IPS-18c (cell line): ENCODE measurements at regions not wholly inside any gene's neighbourhood (a gene's known extent, or its start where the extent isn't known, plus 50 kb on each side); places are given as distances from the start of the nearest gene placed in this dataset.

Experiments
- H3K4me3 ChIP-seq: 2 replicates; pipeline ENCODE4 v1.7.0; 2013; ENCODE audit warnings: low read depth, mild to moderate bottlenecking, low read length, moderate library complexity; ENCODE audit not compliant: insufficient read depth
- H3K9me3 ChIP-seq: one replicate; pipeline ENCODE4 v1.6.1; 2013; ENCODE audit warnings: mild to moderate bottlenecking, low read length, moderate library complexity; ENCODE audit not compliant: control insufficient read depth, insufficient read depth

DNA sequence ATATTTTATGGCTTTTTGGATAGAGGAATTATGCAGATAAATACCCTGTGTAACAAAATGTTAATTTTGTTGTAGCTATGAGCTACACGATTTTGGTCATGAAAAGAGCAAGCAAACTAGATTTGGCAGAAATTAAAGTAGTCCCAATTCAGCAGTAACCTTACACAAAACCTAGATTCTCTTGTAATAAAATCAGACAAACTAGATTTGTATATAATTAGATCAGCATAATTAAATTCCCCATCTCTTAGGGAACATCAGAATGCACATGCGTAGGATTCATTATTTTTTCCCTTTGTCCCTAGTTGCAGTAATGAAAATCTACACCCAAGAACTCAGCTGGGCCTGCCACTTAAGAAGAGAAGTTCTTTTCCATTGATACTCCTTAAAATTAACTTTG is 1879.2 kb upstream of the CDH9 start:
- no peak overlapping the region for H3K4me3 ChIP-seq
- H3K9me3 ChIP-seq: no peaks in the 10 kb centered on the region

DNA sequence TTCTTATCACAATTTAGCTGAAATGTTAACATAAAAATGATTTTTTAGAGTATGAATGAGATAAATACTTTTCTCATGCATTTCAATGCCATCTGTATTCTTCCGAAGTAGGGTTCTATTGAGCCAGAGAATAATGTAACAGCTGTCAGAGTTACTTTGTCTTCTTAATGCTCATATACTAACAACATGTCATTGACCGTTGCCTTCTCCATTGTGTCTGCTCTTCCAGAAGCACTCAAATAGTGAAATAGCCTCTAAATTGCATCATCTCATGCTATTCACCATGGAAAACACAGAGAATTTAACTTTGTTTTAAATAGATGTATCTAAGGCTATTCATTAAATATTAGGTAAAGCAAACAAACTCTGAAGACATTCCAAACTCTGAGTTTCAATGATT is 1875.9 kb upstream of the CDH9 start:
- H3K9me3 ChIP-seq: peaks cover 2% of the 10 kb centered on the region
- H3K4me3 ChIP-seq: no peak overlapping the region

DNA sequence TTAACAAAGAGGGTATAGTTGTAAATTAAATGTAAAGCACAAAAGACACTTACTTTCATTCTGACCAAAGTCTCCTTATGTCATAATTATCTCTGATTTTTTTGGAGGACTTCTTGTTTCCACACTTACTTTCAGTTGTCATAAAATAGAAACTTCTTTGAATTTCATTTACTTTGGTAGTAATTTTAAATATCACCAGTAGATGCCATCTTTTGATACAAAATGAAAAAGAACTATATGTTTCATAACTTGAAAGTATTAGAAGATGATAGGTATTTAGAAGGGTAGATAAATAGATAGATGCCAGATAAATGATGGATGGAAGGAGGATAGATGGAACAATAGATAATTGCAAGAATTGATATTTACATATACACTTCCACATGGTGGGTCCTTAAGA is 1865.3 kb upstream of the CDH9 start:
- H3K9me3 ChIP-seq: no peaks in the 10 kb centered on the region

DNA sequence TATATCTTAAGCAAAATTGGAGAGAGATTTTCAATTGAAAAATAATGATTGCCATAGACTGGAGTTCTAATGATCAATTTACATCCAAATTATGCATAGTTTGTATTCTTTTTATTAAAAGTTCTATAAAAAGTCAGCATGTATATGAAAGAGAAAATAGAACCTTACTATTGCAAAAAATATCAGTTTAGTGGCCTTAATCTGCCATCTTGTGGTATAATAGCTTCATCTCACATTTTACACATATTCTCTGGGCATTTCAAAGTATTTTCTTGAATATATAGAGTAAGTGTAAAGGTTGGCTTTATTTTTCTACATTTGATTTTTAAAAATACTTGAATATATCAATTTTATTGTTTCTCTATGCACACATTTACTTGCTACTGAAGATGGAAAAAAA is 1858.6 kb upstream of the CDH9 start:
- H3K9me3 ChIP-seq: no peaks in the 10 kb centered on the region
- H3K4me3 ChIP-seq: no peak overlapping the region

More for the DNA sequence above, 1865.3 kb upstream of the CDH9 start:
- H3K4me3 ChIP-seq: no peak overlapping the region

DNA sequence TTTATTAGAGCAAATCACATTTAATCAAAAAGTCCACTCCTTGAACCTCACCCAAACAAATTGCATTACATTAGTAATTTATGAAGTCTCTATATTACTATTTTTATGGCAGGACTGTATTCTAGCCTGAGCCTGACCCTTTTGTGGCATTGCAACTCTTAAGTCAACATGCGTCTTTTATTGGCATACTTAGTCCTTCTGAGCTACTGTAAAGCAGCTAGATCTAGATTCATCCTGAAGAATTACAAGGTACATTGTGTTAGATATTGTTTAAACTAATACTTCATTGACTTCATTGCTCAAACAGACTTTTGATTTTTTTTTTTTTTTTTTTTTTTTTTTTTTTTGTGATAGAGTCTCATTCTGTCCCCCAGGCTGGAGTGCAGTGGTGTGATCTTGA is 1842.5 kb upstream of the CDH9 start:
- no peaks in the 10 kb centered on the region for H3K9me3 ChIP-seq

DNA sequence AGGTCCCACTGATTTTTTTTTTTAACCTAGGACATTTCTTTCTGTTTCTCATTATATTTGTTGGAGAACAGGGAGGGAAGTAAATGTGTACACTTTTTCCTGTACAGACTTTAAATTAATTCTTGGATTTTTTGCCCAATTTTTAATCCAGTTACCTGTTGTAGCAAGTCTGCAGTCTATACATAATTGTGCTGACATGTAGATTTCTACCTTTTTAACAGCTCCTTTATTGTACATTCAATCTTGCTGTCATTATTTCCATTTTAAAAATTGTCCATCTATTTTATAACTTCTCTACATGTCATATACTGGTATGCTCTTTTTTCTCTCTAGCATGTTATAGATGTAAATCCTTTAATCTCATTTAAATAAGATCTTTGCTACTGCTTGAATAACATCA is 1838.7 kb upstream of the CDH9 start:
- Histone ChIP-seq H3K4me3 (no peak overlapping the region), H3K9me3 (no peaks in the 10 kb centered on the region)

More for the DNA sequence above, 1842.5 kb upstream of the CDH9 start:
- no peak overlapping the region for H3K4me3 ChIP-seq

DNA sequence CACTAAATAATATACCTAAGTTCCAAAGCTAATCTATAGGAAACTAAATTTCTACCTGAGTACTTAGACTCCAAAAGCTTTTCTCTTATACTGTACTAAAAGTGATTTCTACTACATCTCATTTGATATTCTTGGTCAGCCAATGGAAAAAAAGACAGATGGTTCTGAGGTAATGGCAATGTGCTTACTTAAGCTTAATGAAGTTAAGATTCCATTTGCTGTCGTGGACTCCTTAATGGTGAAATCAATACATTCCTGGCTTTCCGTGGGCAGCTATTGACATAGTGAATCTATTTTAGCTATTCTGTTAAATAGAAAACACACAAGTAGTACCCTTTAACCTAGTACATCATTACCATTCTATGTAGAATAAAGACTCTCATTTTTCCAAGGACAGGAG is 1825.6 kb upstream of the CDH9 start:
- no peaks in the 10 kb centered on the region for H3K9me3 ChIP-seq
- H3K4me3 ChIP-seq: no peak overlapping the region

DNA sequence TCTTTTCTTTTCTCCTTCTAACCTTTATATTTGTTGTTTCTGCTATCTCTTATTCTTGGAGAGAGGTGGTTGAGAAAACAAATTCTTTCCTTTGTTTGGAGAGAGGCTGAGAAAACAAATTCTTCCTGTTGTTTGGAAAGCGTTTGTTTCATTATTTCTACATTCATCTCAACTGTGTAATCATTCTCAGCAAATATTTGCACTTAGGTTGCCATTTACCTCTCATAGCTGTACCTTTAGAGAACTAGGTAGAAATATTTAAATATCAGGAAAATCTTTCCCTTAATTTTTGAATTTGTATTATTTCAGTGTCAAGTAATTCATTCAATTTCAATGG is 1824.4 kb upstream of the CDH9 start:
- Histone ChIP-seq H3K9me3 (no peaks in the 10 kb centered on the region), H3K4me3 (no peak overlapping the region)

DNA sequence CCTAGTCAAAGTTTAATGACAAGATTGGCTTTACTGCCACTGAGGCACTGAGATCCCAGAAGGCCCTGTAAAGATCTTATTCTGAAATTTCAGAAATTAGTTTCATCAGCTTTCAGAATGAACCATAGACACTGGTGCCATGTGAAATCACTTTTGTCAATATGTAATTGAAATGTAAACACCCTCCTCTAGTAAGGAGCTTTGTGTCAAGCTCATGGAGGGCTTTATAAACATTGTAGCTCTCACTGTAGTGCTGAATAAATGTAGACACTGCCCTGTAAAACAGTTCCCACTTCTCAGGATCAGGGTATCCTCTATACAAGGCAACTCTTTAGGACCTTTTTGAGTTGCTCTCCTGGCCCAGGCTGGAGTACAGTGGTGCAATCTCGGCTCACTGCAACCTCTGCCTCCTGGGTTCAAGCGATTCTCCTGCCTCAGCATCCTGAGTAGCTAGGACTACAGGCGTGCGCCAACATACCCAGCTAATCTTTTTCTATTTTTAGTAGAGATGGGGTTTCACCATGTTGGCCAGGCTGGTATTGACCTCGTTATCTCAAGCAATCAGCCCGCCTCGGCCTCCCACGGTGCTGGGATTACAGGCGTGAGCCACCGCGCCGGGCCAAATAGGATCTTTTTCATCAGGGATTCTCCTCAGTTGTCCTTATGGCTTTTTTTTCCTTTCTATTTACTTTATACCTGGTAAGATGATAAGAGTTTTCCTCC is 1823.9 kb upstream of the CDH9 start:
- H3K4me3 ChIP-seq: no peak overlapping the region
- H3K9me3 ChIP-seq: no peaks in the 10 kb centered on the region

DNA sequence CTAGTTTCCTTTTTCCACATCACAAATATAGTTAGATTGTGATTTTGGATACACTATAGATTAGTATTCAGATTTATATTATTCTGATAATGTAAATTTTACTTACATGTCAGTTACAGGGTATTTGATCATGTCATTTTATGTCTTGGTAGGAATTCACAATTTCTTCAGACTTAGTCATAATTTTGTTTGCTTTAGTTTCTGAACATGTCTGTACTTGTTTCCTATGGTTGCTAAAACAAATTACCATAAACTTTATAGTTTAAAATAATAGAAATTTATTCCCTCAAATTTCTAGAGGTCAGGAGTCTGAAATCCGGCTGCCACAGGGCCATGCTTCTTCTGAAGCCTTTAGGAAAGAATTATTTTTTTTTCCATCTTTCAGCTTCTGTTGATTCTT is 1817.2 kb upstream of the CDH9 start:
- no peaks in the 10 kb centered on the region for H3K9me3 ChIP-seq
- H3K4me3 ChIP-seq: no peak overlapping the region

DNA sequence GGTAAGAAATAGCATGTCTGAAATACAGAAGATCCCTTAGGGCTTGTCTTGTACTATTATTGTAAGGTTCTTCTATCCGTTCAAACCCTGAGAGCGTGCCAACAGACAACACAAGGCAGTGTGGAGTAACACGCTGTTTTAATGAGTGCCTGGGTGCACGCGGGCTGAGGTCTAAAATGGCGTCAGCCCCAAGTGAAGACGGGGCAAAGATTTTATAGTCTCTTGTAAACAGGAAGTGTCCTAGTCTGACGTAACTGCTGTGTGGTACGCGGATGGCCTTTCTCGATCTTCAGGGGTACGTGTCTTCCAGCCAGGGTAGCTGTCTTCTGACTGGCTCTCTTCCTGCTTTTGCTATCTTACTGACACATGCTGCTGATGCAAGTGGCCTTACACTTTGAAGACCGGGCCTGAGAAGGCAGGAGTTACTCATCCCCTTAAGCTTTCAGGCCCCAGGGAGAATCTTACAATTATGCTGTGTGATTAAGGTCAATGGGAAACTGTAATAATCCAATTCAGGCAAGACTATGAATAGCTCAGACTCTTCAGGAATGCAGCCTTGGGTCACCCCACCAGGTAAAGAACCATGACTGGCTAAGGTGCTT is 1812.0 kb upstream of the CDH9 start:
- Histone ChIP-seq H3K9me3 (no peaks in the 10 kb centered on the region), H3K4me3 (no peak overlapping the region)

DNA sequence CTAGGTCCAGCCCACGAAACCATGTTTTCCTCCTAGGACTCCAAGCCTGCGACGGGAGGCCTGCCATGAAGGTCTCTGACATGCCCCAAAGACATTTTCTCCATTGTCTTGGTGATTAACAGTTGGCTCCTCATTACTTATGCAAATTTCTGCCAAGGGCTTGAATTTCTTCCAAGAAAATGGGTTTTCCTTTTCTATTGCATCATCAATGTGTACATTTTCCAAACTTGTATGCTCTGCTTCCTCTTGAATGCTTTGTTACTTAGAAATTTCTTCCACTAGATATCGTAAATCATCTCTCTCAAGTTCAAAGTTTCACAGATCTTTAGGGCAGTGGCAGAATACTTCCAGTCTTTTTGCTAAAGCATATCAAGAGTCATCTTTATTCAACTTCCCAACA is 1792.7 kb upstream of the CDH9 start:
- Histone ChIP-seq H3K9me3 (no peaks in the 10 kb centered on the region), H3K4me3 (no peak overlapping the region)

DNA sequence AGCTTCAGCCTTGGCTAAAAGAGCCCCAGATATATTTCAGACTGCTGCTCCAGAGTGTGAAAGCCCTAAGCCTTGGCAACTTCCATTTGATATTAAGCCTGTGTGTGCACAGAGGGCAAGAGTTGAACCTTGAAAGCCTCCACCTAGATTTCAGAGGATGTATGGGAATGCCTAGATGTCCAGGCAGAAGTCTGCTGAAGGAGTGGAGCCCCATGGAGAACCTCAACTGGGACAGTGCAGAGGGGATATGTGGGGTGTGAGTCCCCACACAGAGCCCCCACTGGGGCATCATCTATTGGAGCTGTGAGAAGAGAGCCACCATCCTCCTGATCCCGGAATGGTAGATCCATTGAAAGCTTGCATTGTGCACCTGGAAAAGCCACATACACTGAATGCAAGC is 1784.8 kb upstream of the CDH9 start:
- no peak overlapping the region for H3K4me3 ChIP-seq
- peaks cover 6% of the 10 kb centered on the region for H3K9me3 ChIP-seq

DNA sequence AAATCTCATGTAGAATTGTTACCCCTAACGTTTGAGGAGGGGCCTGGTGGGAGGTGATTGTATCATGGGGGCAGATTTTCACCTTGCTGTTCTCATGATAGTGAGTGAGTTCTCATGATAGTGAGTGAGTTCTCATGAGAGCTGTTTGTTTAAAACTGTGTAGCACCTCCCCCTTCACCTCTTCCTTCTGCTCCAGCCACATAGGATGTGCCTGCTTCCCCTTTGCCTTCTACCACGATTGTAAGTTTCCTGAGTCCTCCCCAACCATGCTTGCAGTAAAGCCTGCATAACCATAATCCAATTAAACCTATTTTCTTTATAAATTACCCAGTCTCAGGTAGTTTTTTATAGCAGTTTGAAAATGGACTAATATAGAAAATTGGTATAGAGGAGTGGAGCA is 1783.7 kb upstream of the CDH9 start:
- H3K9me3 ChIP-seq: peaks cover 6% of the 10 kb centered on the region

DNA sequence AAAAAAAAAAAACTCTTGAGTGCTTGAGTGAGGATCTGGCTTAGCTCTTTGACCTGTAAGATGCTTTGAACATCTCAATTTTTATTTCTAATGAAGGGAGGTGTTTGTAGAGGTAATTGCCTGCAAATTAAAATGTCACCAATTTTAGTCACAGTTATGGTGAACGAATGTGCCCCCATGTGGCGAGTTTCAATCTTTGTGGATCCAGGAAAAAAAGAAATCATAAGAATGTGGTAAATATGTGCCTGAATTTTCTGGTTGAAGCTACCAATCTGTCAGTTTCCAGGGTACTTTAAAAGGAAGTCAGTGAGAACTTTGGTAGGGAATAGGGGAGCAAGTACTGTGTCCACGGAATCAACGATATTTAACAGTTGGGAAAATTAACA is 1772.4 kb upstream of the CDH9 start:
- H3K4me3 ChIP-seq: no peak overlapping the region
- no peaks in the 10 kb centered on the region for H3K9me3 ChIP-seq

More for the DNA sequence above, 1783.7 kb upstream of the CDH9 start:
- no peak overlapping the region for H3K4me3 ChIP-seq

DNA sequence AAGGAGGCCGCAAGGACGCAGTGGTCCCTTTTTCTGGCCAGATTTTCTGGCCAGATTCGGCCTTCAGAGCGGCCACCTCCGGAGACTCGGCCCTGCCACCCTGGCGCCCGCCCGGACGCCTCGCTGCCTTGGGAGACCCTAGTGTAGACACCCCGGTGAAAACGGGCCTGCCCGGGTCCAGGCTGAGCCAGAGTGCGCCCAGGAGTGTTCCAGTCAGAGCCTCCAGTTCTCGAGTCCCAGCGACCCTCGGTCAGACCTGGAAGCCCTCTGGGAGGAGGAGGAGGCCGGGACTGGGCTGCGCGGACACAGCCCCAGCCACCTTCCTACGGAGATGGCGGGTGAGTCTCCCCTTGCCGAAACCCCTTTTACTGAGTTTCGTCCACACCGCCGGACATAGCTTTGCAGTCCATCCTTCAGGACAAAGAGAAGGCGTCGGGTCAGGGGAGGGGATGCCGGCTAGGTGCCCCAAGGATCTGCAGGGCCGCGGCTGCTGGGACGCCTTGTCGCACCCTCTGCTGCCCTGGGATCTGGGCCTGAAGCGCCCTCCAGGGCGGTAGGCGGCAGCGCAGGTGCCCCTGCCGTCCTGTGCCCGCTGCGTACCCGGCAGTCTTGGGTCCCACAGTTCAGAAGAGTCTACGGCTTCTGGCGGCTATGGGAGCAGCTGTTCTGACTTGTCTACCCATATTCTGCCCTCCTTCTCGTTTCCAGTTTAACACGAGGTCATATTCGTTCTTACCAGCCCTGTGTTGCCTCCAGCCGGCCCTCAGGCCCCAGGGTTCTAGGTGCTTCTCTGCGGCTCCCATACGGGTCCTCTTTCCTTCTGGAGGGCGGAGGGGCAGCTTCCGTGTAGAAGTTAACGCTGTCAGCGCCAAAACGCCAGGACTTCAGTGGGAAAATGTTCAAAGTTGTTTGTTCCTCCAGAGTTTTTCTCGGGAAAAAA is 1771.7 kb upstream of the CDH9 start:
- Histone ChIP-seq H3K4me3 (no peak overlapping the region), H3K9me3 (no peaks in the 10 kb centered on the region)

DNA sequence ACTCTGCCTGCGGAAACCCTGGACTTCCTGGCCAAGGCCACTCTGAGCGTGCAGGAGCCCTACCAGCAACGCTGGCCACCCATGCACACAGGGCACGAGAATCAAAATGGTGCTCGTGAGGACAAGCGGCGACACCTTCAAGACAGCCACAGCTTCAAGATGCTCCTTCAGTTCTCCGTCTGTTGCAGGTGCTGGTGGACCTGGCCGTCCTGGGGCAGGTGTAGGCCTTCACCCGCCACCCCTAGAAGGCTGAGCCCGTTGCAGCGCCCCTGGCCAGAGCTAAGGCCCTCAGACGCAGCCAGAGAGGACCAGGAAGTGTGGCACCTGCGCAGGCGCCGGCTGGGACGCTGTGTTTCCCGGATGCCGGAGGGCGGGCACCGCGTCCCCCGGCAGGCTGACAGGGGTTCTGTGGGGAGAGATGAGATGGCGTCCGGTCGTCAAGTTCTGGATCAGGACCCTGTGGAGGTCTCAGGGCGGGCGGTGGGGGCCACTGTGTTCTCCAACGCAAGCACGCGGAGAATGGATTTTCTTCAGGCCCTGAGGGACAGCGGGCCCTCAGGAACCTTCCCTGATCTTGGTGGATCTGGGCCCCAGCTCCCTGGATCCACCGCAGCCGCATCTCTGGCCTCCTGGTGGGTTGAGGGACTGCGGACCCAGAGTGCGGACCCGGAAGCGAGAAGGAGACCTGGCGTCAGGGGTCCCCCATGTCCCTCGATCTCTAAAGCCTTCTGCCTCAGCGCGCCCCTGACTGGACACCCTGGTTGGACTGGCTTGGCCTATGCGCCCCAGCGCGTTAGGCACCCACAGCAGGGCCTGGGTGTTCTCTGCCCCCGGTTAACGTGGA is 1770.8 kb upstream of the CDH9 start:
- Histone ChIP-seq H3K4me3 (no peak overlapping the region), H3K9me3 (no peaks in the 10 kb centered on the region)
